H9 (cell line): ENCODE measurements at regions not wholly inside any gene's neighbourhood (a gene's known extent, or its start where the extent isn't known, plus 50 kb on each side); places are given as distances from the start of the nearest gene placed in this dataset.

Experiments
- DNase-seq: peaks from one replicate; pipeline ENCODE4 v3.0.0-alpha.2; 2017
- H2AFZ ChIP-seq: one replicate; pipeline ENCODE4 v1.6.1; 2013; ENCODE audit warnings: mild to moderate bottlenecking, low read length, control low read depth, moderate library complexity
- H2AK5ac ChIP-seq: 2 replicates; pipeline ENCODE4 v1.6.1; 2013; ENCODE audit warnings: low read length, control low read depth, mixed read lengths; ENCODE audit not compliant: insufficient read length
- H2BK120ac ChIP-seq: one replicate; pipeline ENCODE4 v1.6.1; 2013; ENCODE audit warnings: low read depth, mild to moderate bottlenecking, low read length, control low read depth, inconsistent platforms; ENCODE audit not compliant: poor library complexity, severe bottlenecking
- H2BK12ac ChIP-seq: 2 replicates; pipeline ENCODE4 v1.6.1; 2013; ENCODE audit warnings: low read length, control low read depth, mixed read lengths, low read depth; ENCODE audit not compliant: insufficient read length
- H2BK15ac ChIP-seq: 2 replicates; pipeline ENCODE4 v1.6.1; 2013; ENCODE audit warnings: low read depth, low read length, control low read depth
- H2BK20ac ChIP-seq: one replicate; pipeline ENCODE4 v1.6.1; 2013; ENCODE audit warnings: low read depth, mild to moderate bottlenecking, low read length, control low read depth, inconsistent platforms; ENCODE audit not compliant: poor library complexity, severe bottlenecking
- H2BK5ac ChIP-seq: 2 replicates; pipeline ENCODE4 v1.6.1; 2013; ENCODE audit warnings: low read length, control low read depth, mixed read lengths; ENCODE audit not compliant: insufficient read length
- H3K14ac ChIP-seq: 2 replicates; pipeline ENCODE4 v1.6.1; 2013; ENCODE audit warnings: low read length, control low read depth; ENCODE audit not compliant: insufficient read depth
- H3K18ac ChIP-seq: 2 replicates; pipeline ENCODE4 v1.6.1; 2013; ENCODE audit warnings: low read depth, mild to moderate bottlenecking, mixed read lengths, low read length, control low read depth; ENCODE audit not compliant: insufficient read length
- H3K23ac ChIP-seq: 2 replicates; pipeline ENCODE4 v1.6.1; 2013; ENCODE audit warnings: low read length, control low read depth, mixed read lengths, low read depth; ENCODE audit not compliant: insufficient read length
- H3K23me2 ChIP-seq: 2 replicates; pipeline ENCODE4 v1.6.1; 2013; ENCODE audit warnings: low read depth, mild to moderate bottlenecking, mixed read lengths, low read length, control low read depth; ENCODE audit not compliant: insufficient read length, poor library complexity, severe bottlenecking
- H3K27ac ChIP-seq: 2 replicates; pipeline ENCODE4 v1.5.1; 2013; ENCODE audit warnings: low read length, control low read depth, mixed read lengths, low read depth; ENCODE audit not compliant: insufficient read length
- H3K27me3 ChIP-seq: 2 replicates; pipeline ENCODE4 v1.6.1; 2013; ENCODE audit warnings: low read length, control low read depth, inconsistent platforms; ENCODE audit not compliant: insufficient read depth
- H3K4ac ChIP-seq: 2 replicates; pipeline ENCODE4 v1.6.1; 2013; ENCODE audit warnings: low read depth, mild to moderate bottlenecking, control low read depth, inconsistent platforms, low read length, moderate library complexity
- H3K4me1 ChIP-seq: 2 replicates; pipeline ENCODE4 v1.6.1; 2013; ENCODE audit warnings: low read length, control low read depth, inconsistent platforms; ENCODE audit not compliant: insufficient read depth
- H3K4me2 ChIP-seq: 2 replicates; pipeline ENCODE4 v1.6.1; 2013; ENCODE audit warnings: low read length, control low read depth, mixed read lengths; ENCODE audit not compliant: insufficient read length, insufficient read depth
- H3K56ac ChIP-seq: 2 replicates; pipeline ENCODE4 v1.6.1; 2013; ENCODE audit warnings: low read depth, mild to moderate bottlenecking, mixed read lengths, low read length, control low read depth; ENCODE audit not compliant: insufficient read length
- H3K79me1 ChIP-seq: 2 replicates; pipeline ENCODE4 v1.6.1; 2013; ENCODE audit warnings: low read depth, mild to moderate bottlenecking, moderate library complexity, low read length, control low read depth, inconsistent platforms; ENCODE audit not compliant: insufficient read depth, poor library complexity, severe bottlenecking
- H3K79me2 ChIP-seq: 2 replicates; pipeline ENCODE4 v1.6.1; 2013; ENCODE audit warnings: low read length, control low read depth, inconsistent platforms; ENCODE audit not compliant: insufficient read depth
- H3K9ac ChIP-seq: 2 replicates; pipeline ENCODE4 v1.6.1; 2013; ENCODE audit warnings: low read length, control low read depth, mixed read lengths; ENCODE audit not compliant: insufficient read length; ENCODE audit errors: extremely low read depth
- H3K9me3 ChIP-seq: one replicate; pipeline ENCODE4 v1.6.1; 2013; ENCODE audit warnings: low read depth, low read length, inconsistent platforms; ENCODE audit not compliant: control insufficient read depth
- H3T11ph ChIP-seq: one replicate; pipeline ENCODE4 v1.6.1; 2013; ENCODE audit warnings: mild to moderate bottlenecking, low read length, control low read depth, inconsistent platforms
- H4K20me1 ChIP-seq: one replicate; pipeline ENCODE4 v1.6.1; 2013; ENCODE audit not compliant: control insufficient read depth, insufficient read length, insufficient read depth
- H4K5ac ChIP-seq: 2 replicates; pipeline ENCODE4 v1.6.1; 2013; ENCODE audit warnings: low read depth, mild to moderate bottlenecking, mixed read lengths, low read length, control low read depth; ENCODE audit not compliant: insufficient read length
- H4K8ac ChIP-seq: replicated peaks from 2 replicates; pipeline ENCODE4 v1.6.1; 2013; ENCODE audit warnings: low read length, control low read depth, mixed read lengths, low read depth; ENCODE audit not compliant: insufficient read length
- H4K91ac ChIP-seq: 2 replicates; pipeline ENCODE4 v1.6.1; 2013; ENCODE audit warnings: low read depth, mild to moderate bottlenecking, moderate library complexity, mixed read lengths, low read length, control low read depth; ENCODE audit not compliant: insufficient read length
- H3K27ac Mint-ChIP-seq, 3 experiments: 2 replicates in 2 of 3; 3 replicates in 1 of 3; pipeline ENCODE4 v1.8.0; 2020 to 2021; ENCODE audit warnings: mixed read lengths in 3 of 3, mild to moderate bottlenecking in 1 of 3, moderate library complexity in 1 of 3
- H3K27me3 Mint-ChIP-seq: 2 replicates; pipeline ENCODE4 v1.8.0; 2021; ENCODE audit warnings: low read depth, mild to moderate bottlenecking, moderate library complexity, mixed read lengths
- H3K36me3 Mint-ChIP-seq, 3 experiments: 2 replicates in 2 of 3; 3 replicates in 1 of 3; pipeline ENCODE4 v1.8.0; 2020 to 2021; ENCODE audit warnings: low read depth in 3 of 3, mixed read lengths in 3 of 3; ENCODE audit not compliant: insufficient read depth in 1 of 3
- H3K4me1 Mint-ChIP-seq, 2 experiments: 2 replicates each; pipeline ENCODE4 v1.8.0; 2020; ENCODE audit warnings: mixed read lengths in 2 of 2
- H3K4me3 Mint-ChIP-seq, 2 experiments: 2 replicates in 1 of 2; 3 replicates in 1 of 2; pipeline ENCODE4 v1.8.0; 2020 to 2021; ENCODE audit warnings: mild to moderate bottlenecking in 2 of 2, mixed read lengths in 2 of 2, moderate library complexity in 1 of 2
- H3K9me3 Mint-ChIP-seq, 2 experiments: 2 replicates in 1 of 2; 3 replicates in 1 of 2; pipeline ENCODE4 v1.8.0; 2020; ENCODE audit warnings: mild to moderate bottlenecking in 2 of 2, mixed read lengths in 2 of 2, moderate library complexity in 1 of 2
- WGBS: extraction: QIAGEN DNeasy Blood & Tissue Kit; methylation state at CpG from one replicate; pipeline ENCODE4 v1.1.7; 2013; ENCODE audit warnings: missing lambda C conversion rate, low lambda C conversion rate, mixed read lengths; ENCODE audit not compliant: insufficient read length; ENCODE audit errors: extremely low coverage; 5-methylcytosine and 5-hydroxymethylcytosine counted together
- TF ChIP-seq, protein P1 (sequence below): fragments of 200-600 bp; sonication (generic); conservative IDR thresholded peaks from 3 replicates; pipeline ENCODE4 v1.8.0; 2021; ENCODE audit warnings: antibody characterized with exemption, mild to moderate bottlenecking

DNA sequence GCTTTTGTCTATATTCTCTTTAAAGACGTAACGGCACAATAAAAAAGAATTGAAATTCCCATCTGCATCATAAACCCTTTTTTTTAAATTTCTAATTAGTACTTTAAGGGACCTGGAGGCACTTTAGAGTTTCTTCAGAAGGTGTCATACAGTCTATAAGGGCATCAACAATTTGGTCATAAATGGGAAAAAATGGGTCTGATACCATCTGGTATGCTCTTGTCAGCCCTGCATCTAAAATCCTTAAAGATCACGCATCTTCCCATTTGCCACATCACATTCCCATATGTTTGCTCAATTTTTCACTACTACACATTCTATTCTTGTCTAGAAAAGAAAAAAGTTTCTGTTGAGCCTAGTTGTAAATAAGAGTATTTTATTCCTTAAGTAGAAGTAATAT lies 53.8 kb downstream of the COX7C start:
- H2BK5ac ChIP-seq: no peak overlapping the region
- Mint-ChIP-seq H3K27ac (no peak overlapping the region), H3K9me3 (no peaks in the 10 kb centered on the region), H3K4me1 (peaks cover 4 to 13% of the 10 kb centered on the region in 2 experiments; a peak in 3 of 4 replicates), H3K4me3 (no peak overlapping the region), H3K36me3 (no peaks in the 10 kb centered on the region), H3K27me3 (no peaks in the 10 kb centered on the region)
- no peaks in the 10 kb centered on the region for H3K27me3 ChIP-seq
- H2AFZ ChIP-seq: no peak overlapping the region
- no peak overlapping the region for H3K23ac ChIP-seq
- H3K79me1 ChIP-seq: no peaks in the 10 kb centered on the region
- H2BK20ac ChIP-seq: no peak overlapping the region
- no peaks in the 10 kb centered on the region for H4K20me1 ChIP-seq
- H3K23me2 ChIP-seq: no peaks in the 10 kb centered on the region
- no peak for DNase-seq
- no peak overlapping the region for H3K27ac ChIP-seq
- no peak overlapping the region for H3K4ac ChIP-seq
- no peaks in the 10 kb centered on the region for H3K9me3 ChIP-seq
- H2BK120ac ChIP-seq: no peak overlapping the region
- H3K18ac ChIP-seq: no peak overlapping the region
- no CpG with 5 or more reads among the region's 3 CpGs for WGBS
- no peak overlapping the region for H3T11ph ChIP-seq
- H4K91ac ChIP-seq: no peak overlapping the region
- H3K79me2 ChIP-seq: no peaks in the 10 kb centered on the region
- no peak overlapping the region for H3K9ac ChIP-seq
- no peak overlapping the region for H4K8ac ChIP-seq
- H3K56ac ChIP-seq: no peak overlapping the region
- H3K4me1 ChIP-seq: no peaks in the 10 kb centered on the region
- no peak overlapping the region for H3K14ac ChIP-seq
- no peak overlapping the region for H3K4me2 ChIP-seq
- H2BK15ac ChIP-seq: no peak overlapping the region
- no peak overlapping the region for H2AK5ac ChIP-seq
- no peak overlapping the region for H4K5ac ChIP-seq
- TF ChIP-seq, protein P1, sequence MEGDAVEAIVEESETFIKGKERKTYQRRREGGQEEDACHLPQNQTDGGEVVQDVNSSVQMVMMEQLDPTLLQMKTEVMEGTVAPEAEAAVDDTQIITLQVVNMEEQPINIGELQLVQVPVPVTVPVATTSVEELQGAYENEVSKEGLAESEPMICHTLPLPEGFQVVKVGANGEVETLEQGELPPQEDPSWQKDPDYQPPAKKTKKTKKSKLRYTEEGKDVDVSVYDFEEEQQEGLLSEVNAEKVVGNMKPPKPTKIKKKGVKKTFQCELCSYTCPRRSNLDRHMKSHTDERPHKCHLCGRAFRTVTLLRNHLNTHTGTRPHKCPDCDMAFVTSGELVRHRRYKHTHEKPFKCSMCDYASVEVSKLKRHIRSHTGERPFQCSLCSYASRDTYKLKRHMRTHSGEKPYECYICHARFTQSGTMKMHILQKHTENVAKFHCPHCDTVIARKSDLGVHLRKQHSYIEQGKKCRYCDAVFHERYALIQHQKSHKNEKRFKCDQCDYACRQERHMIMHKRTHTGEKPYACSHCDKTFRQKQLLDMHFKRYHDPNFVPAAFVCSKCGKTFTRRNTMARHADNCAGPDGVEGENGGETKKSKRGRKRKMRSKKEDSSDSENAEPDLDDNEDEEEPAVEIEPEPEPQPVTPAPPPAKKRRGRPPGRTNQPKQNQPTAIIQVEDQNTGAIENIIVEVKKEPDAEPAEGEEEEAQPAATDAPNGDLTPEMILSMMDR: no peak
- no peak overlapping the region for H2BK12ac ChIP-seq
